GM10266 (cell line): ENCODE measurements at regions not wholly inside any gene's neighbourhood (a gene's known extent, or its start where the extent isn't known, plus 50 kb on each side); places are given as distances from the start of the nearest gene placed in this dataset.

Source experiments
- DNase-seq: peaks from one replicate; pipeline ENCODE4 v3.0.0; 2012; ENCODE audit errors: extremely low spot score
- CTCF ChIP-seq: IDR thresholded peaks from 2 replicates; pipeline ENCODE4 v1.5.1; 2012; ENCODE audit warnings: mild to moderate bottlenecking, low read depth; ENCODE audit not compliant: control insufficient read depth, insufficient read depth; ENCODE audit errors: missing control alignments

GRCh38 chr9:78680196-78680595, 383.3 kb downstream of the PSAT1 start:
- no peak for TF ChIP-seq CTCF
- DNase-seq: no peak

GRCh38 chr9:78682216-78682615, 385.3 kb downstream of the PSAT1 start:
- DNase-seq: no peak
- TF ChIP-seq CTCF: no peak

- DNase-seq: no peak
- TF ChIP-seq CTCF: no peak
Observed at GRCh38 chr9:78685471-78685870, 388.5 kb downstream of the PSAT1 start.

GRCh38 chr9:78688796-78689195, 391.9 kb downstream of the PSAT1 start:
- no peak for DNase-seq
- no peak for TF ChIP-seq CTCF

DNA sequence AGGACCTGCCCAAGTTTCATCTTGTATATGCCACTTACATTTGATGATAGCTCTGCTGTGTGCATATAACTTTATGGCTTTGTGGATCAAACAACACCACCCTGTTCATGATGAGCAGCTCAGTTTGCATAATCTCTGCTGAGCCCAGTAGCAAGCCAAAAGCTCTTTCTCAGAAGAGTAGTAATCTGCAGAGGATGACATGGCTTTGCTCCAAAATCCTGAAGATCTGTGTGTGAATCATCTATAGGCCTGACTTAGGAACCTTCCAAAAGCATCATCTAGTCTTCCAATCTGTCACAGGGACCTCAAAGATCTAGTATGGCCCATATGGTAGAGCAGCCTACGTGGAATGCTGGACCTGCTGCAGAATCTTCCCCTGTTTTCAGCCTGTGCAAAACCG, 394.6 kb downstream of the PSAT1 start:
- no peak for TF ChIP-seq CTCF
- no peak for DNase-seq

DNA sequence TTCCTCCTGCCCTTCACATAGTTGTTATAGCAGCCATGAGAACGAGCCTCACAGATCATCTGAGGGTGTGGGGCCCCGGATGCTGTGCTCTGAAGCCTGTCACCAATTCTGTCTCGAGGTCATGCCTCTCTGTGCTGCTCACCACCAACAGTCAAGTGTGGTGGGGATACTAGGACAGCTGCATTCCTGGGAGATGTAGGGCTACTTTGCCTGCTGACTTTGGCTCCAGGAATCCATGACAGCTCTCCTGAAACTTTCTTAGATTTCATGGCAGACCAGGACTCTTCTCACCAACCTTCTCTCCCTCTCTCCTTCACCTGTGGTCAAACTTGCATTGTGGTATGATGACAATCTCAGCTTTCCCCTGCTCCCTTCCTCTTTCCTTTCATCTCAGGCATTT, 395.9 kb downstream of the PSAT1 start:
- DNase-seq: no peak
- no peak for TF ChIP-seq CTCF

DNA sequence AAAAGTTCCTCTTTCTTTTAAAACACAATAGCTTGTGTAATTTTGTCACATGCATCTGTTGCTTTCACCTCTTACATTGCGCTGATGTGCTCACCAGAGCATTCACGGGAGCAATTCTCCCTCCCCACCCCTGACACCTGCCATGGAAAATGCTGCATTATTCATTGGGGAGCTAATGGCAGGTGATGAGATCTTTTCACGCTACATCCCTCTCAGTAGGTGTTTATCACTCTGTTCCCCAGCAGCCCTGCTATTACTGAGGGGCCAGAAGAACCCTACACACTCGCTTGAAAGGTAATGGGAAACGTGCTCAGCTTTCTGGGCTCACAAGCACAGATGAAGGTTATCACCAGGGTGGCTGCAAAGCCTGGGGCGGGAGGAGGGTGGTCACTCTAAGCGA, 398.0 kb downstream of the PSAT1 start:
- no peak for TF ChIP-seq CTCF
- no peak for DNase-seq
